Neural cell (in vitro differentiated cells): ENCODE measurements at regions not wholly inside any gene's neighbourhood (a gene's known extent, or its start where the extent isn't known, plus 50 kb on each side); places are given as distances from the start of the nearest gene placed in this dataset.

Experiments used
- H2AFZ ChIP-seq: fragments of 200-600, 300-800 bp; sonication (generic), shearing (Covaris generic); 2 replicates; pipeline ENCODE4 v1.6.0; 2014; ENCODE audit warnings: low read depth, mild to moderate bottlenecking, antibody characterized with exemption, low read length, moderate library complexity
- H3F3A ChIP-seq: fragments of 200-600 bp; shearing (Covaris generic); 2 replicates; pipeline ENCODE4 v1.6.1; 2016; ENCODE audit warnings: mild to moderate bottlenecking, moderate library complexity, mixed read lengths, antibody characterized with exemption, low read length; ENCODE audit not compliant: insufficient read depth, poor library complexity, severe bottlenecking
- H3K27ac ChIP-seq: fragments of 200-600, 300-800 bp; sonication (generic), shearing (Covaris generic); 2 replicates; pipeline ENCODE4 v1.5.1; 2014; ENCODE audit warnings: mild to moderate bottlenecking, low read length, moderate library complexity
- H3K27me3 ChIP-seq: fragments of 300-800, 200-600 bp; sonication (generic), shearing (Covaris generic); 2 replicates; pipeline ENCODE4 v1.6.0; 2014; ENCODE audit warnings: mild to moderate bottlenecking, low read depth, low read length, moderate library complexity; ENCODE audit not compliant: insufficient read depth
- H3K36me3 ChIP-seq: fragments of 300-800, 200-600 bp; sonication (generic), shearing (Covaris generic); 2 replicates; pipeline ENCODE4 v1.5.1; 2014; ENCODE audit warnings: mild to moderate bottlenecking, antibody characterized with exemption, low read length, moderate library complexity; ENCODE audit not compliant: insufficient read depth
- H3K4me2 ChIP-seq: fragments of 300-800, 200-600 bp; sonication (generic), shearing (Covaris generic); 2 replicates; pipeline ENCODE4 v1.6.0; 2014; ENCODE audit warnings: mild to moderate bottlenecking, low read length
- H3K4me3 ChIP-seq: fragments of 300-800, 200-600 bp; sonication (generic), shearing (Covaris generic); 2 replicates; pipeline ENCODE4 v1.5.1; 2014; ENCODE audit warnings: mild to moderate bottlenecking, low read length, moderate library complexity
- H3K79me2 ChIP-seq: fragments of 200-600 bp; shearing (Covaris generic); replicated peaks from 2 replicates; pipeline ENCODE4 v1.6.0; 2014; ENCODE audit warnings: mild to moderate bottlenecking, low read length, moderate library complexity; ENCODE audit not compliant: insufficient read depth
- H3K9ac ChIP-seq: fragments of 300-800, 200-600 bp; sonication (generic), shearing (Covaris generic); 2 replicates; pipeline ENCODE4 v1.6.1; 2016; ENCODE audit warnings: mild to moderate bottlenecking, low read length, mixed read lengths
- H3K9me2 ChIP-seq: fragments of 200-600 bp; shearing (Covaris generic); 2 replicates; pipeline ENCODE4 v1.6.1; 2016; ENCODE audit warnings: mild to moderate bottlenecking, low read length, mixed read lengths; ENCODE audit not compliant: insufficient read depth
- H3K9me3 ChIP-seq: fragments of 200-600, 300-800 bp; sonication (generic), shearing (Covaris generic); 2 replicates; pipeline ENCODE4 v1.6.1; 2016; ENCODE audit warnings: mild to moderate bottlenecking, mixed run types, low read length, moderate library complexity, mixed read lengths
- H4K20me1 ChIP-seq: fragments of 200-600 bp; shearing (Covaris generic); 2 replicates; pipeline ENCODE4 v1.6.1; 2016; ENCODE audit warnings: mild to moderate bottlenecking, mixed run types; ENCODE audit not compliant: insufficient read depth
- CTCF ChIP-seq: fragments of 450-650 bp; IDR thresholded peaks from 2 replicates; pipeline ENCODE4 v1.5.1; 2014; ENCODE audit warnings: antibody characterized with exemption, mild to moderate bottlenecking, moderate library complexity; ENCODE audit not compliant: poor library complexity, severe bottlenecking
- EP300 ChIP-seq: fragments of 450-650 bp; conservative IDR thresholded peaks from 2 replicates; pipeline ENCODE4 v1.6.1; 2014; ENCODE audit warnings: antibody characterized with exemption, mild to moderate bottlenecking, moderate library complexity; ENCODE audit not compliant: poor library complexity, severe bottlenecking
- EZH2 ChIP-seq: fragments of 200-600, 300-800 bp; shearing (Covaris generic), sonication (generic); IDR thresholded peaks from 2 replicates; pipeline ENCODE4 v1.6.1; 2014; ENCODE audit warnings: antibody characterized with exemption, low read length, borderline replicate concordance, mild to moderate bottlenecking; ENCODE audit not compliant: insufficient read depth, poor library complexity, severe bottlenecking
- MXI1 ChIP-seq: fragments of 450-650 bp; conservative IDR thresholded peaks from 2 replicates; pipeline ENCODE4 v1.6.1; 2014; ENCODE audit warnings: antibody characterized with exemption, mild to moderate bottlenecking; ENCODE audit not compliant: poor library complexity, severe bottlenecking
- POLR2AphosphoS5 ChIP-seq: IDR thresholded peaks from 2 replicates; pipeline ENCODE4 v1.6.1; 2012
- RAD21 ChIP-seq: fragments of 450-650 bp; conservative IDR thresholded peaks from 2 replicates; pipeline ENCODE4 v1.6.1; 2014; ENCODE audit warnings: antibody characterized with exemption, mild to moderate bottlenecking, moderate library complexity
- SMC3 ChIP-seq: fragments of 450-650 bp; conservative IDR thresholded peaks from 2 replicates; pipeline ENCODE4 v1.6.1; 2014; ENCODE audit warnings: antibody characterized with exemption, mild to moderate bottlenecking, moderate library complexity; ENCODE audit not compliant: poor library complexity
- TAF1 ChIP-seq: IDR thresholded peaks from 2 replicates; pipeline ENCODE4 v1.6.1; 2012; ENCODE audit warnings: low read depth
- TF ChIP-seq, protein P1 (sequence below): IDR thresholded peaks from 2 replicates; pipeline ENCODE4 v1.6.1; 2012; ENCODE audit warnings: borderline replicate concordance

DNA sequence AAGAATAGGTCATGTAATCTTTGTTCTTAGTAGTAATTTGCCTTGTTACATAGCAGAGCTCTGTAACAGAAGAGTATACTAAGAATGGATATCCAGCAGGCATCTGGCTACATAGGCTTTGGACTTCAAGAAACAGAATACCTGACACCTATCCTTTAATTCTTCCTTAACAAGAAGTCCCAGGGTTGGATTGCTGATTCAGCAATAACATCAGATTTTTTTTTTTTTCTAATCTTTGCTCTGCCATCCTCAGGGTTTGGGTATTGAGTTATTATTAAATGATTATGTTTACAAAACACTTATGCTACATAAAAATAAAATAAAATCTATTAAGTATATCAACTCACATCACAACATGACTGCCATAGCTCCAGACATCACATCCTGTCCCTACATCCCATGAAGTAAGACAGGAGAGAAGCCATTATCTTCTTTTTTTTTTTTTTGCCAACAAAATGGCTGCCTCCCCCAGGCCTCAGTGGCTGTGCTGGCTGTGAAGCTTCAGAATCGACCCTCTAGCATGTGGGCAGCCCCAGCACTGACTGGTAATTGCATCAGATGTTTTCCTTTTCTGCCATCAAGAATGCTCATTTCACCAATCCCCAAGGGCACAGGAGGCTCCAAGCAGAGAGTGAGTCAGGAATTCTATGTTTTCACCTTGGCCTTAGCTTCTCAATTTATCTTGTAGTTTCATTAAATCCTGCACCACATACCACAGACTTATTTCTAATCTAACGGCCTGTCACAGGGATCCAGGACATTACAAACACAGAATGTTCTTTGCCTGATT is 186.2 kb downstream of the DICER1 start:
- Histone ChIP-seq H3K4me2 (no peak overlapping the region), H3K9me2 (no peaks in the 10 kb centered on the region), H3K36me3 (no peaks in the 10 kb centered on the region), H3F3A (no peaks in the 10 kb centered on the region), H3K79me2 (no peaks in the 10 kb centered on the region), H3K4me3 (no peak overlapping the region), H3K9ac (no peak overlapping the region), H3K27me3 (no peaks in the 10 kb centered on the region), H4K20me1 (no peaks in the 10 kb centered on the region), H3K27ac (no peak overlapping the region), H2AFZ (no peak overlapping the region), H3K9me3 (no peaks in the 10 kb centered on the region)
- no peak for TF ChIP-seq TAF1
- TF ChIP-seq MXI1 = no peak
- no peak for TF ChIP-seq EP300
- no peak for TF ChIP-seq RAD21

- Histone ChIP-seq H3K36me3 (no peaks in the 10 kb centered on the region), H3K27me3 (no peaks in the 10 kb centered on the region), H3K4me3 (no peak overlapping the region), H2AFZ (no peak overlapping the region), H3K9me3 (no peaks in the 10 kb centered on the region), H3K27ac (no peak overlapping the region), H3F3A (no peaks in the 10 kb centered on the region), H3K9ac (no peak overlapping the region), H3K4me2 (no peak overlapping the region), H3K9me2 (no peaks in the 10 kb centered on the region), H4K20me1 (no peaks in the 10 kb centered on the region), H3K79me2 (no peaks in the 10 kb centered on the region)
- TF ChIP-seq SMC3 = no peak
- TF ChIP-seq EZH2 = no peak
These were observed 187.6 kb downstream of the DICER1 start for GRCh38 chr14:94969766-94970165.

GRCh38 chr14:94966868-94967267 is 190.5 kb downstream of the DICER1 start:
- Histone ChIP-seq H3K4me3 (no peak overlapping the region), H3K9me2 (no peaks in the 10 kb centered on the region), H4K20me1 (no peaks in the 10 kb centered on the region), H3K9ac (no peak overlapping the region), H3K9me3 (no peaks in the 10 kb centered on the region), H3K27ac (no peak overlapping the region), H2AFZ (no peak overlapping the region), H3K36me3 (no peaks in the 10 kb centered on the region), H3F3A (no peaks in the 10 kb centered on the region), H3K4me2 (no peak overlapping the region), H3K79me2 (no peaks in the 10 kb centered on the region), H3K27me3 (no peaks in the 10 kb centered on the region)
- TF ChIP-seq EP300 = no peak
- no peak for TF ChIP-seq MXI1
- no peak for TF ChIP-seq CTCF
- no peak for TF ChIP-seq TAF1
- no peak for TF ChIP-seq POLR2AphosphoS5
- TF ChIP-seq EZH2 = no peak
- no peak for TF ChIP-seq SMC3
- TF ChIP-seq RAD21 = no peak
- TF ChIP-seq, protein P1, sequence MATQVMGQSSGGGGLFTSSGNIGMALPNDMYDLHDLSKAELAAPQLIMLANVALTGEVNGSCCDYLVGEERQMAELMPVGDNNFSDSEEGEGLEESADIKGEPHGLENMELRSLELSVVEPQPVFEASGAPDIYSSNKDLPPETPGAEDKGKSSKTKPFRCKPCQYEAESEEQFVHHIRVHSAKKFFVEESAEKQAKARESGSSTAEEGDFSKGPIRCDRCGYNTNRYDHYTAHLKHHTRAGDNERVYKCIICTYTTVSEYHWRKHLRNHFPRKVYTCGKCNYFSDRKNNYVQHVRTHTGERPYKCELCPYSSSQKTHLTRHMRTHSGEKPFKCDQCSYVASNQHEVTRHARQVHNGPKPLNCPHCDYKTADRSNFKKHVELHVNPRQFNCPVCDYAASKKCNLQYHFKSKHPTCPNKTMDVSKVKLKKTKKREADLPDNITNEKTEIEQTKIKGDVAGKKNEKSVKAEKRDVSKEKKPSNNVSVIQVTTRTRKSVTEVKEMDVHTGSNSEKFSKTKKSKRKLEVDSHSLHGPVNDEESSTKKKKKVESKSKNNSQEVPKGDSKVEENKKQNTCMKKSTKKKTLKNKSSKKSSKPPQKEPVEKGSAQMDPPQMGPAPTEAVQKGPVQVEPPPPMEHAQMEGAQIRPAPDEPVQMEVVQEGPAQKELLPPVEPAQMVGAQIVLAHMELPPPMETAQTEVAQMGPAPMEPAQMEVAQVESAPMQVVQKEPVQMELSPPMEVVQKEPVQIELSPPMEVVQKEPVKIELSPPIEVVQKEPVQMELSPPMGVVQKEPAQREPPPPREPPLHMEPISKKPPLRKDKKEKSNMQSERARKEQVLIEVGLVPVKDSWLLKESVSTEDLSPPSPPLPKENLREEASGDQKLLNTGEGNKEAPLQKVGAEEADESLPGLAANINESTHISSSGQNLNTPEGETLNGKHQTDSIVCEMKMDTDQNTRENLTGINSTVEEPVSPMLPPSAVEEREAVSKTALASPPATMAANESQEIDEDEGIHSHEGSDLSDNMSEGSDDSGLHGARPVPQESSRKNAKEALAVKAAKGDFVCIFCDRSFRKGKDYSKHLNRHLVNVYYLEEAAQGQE = no peak
